GM21737 (cell line): ENCODE measurements at regions not wholly inside any gene's neighbourhood (a gene's known extent, or its start where the extent isn't known, plus 50 kb on each side); places are given as distances from the start of the nearest gene placed in this dataset.

Source experiments
- ATAC-seq: cut with Tn5 transposase; IDR thresholded peaks from one replicate; pipeline ENCODE4 v1.9.1; 2021; ENCODE audit warnings: mild to moderate bottlenecking, moderate library complexity; ENCODE audit not compliant: unreplicated experiment

GRCh38 chr5:115072266-115073064 is 97.2 kb downstream of the TRIM36 start:
- no peak for ATAC-seq

DNA sequence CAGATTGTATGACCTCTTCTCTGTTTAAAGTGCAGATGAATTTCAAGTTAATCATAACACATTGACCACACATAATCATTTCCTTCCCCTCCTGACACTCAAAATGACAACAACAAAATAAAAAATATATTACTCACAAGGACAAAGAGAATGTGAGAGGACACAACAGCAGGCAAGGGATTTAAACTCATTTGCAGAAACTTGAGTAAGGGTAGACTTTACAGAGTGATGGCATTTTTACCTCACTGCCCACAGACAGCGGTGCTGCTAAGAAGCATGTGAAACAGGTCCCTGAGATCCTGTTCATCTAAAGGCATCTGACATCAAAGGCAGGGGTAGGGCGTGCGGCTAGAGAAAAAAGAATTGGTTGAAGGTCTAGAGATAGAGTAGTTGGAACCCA is 99.0 kb downstream of the TRIM36 start:
- no peak for ATAC-seq

DNA sequence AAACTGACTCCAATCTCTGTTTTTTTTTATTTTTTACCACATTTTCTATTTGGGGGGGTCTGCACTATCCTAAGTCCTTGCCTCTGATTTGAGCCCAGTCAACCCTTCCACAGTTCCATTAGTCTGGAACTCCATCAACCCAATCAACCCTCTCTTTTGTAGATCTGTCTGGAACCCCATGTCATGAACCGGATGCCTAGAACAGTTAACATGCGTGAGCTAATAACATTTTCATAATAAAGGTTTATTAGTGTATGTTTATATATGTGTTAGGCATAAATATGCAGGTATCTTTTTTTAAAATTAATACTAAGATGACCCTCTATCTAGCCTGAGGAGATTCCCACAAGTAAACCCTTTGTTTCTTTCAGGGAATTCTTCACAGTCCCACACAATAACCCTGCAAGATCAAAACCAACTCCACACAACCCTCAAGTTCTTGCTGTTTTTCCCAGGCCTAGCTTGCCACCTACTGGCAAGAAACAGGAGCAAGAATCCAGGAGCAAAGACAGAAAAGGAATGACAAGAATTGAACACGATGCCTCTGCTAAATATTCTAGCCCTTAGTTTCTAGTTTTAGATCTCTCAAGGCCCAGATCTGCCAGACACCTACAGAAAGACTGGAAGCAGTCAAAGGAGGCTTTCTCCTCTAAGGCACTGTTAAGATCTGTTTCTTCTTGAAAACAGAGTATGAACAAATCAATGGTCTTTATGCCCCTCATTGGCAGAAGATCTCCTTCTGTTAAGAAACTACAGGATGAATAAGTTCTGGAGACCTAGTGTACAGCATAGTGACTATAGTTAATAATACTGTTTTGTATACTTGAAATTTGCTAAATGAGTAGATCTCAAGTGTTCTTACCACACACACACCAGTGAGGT is 100.4 kb downstream of the TRIM36 start:
- no peak for ATAC-seq

DNA sequence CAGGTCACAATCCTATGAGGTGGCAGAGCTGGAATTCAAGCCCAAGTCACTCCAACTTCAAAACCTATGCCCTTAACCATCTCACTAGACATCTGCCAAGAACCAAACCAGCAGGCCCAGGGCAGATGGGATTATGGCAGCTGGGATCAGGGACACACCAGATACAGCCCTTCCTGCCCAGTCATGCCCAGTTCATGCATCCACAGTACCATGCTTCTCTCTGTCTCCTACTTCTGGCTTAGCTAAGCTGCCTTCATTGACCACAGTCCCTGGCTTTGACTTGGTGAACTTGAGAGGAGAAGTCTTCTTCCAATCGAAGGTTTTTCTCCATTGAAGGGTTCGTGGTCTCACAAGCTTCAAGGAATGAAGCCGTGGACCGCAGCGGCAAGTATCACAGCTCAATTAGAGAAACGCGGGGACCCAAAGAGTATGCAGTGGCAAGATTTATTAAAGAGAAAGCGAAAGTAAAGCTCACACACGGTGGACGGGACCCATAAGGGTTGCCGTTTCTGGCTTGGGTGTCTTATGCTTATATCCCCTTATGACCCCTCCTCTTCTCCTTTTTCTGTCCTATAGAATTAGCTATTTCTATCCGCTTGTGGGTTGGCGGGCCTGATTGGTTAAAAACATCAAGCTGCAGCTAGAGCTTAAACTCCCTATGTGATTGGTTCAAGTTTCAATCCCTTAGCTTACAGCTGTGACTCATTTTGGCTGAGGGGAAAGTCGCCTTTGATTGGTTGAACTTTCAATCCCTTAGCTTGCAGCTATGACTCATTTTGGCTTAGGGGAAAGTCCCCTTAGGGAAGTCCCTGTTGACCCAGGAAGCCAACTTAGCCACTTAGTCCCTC is 101.2 kb downstream of the TRIM36 start:
- no peak for ATAC-seq

GRCh38 chr5:115064380-115064779 is 105.3 kb downstream of the TRIM36 start:
- no peak for ATAC-seq

- ATAC-seq: no peak
These were observed 115.2 kb downstream of the TRIM36 start for GRCh38 chr5:115054387-115054951.

GRCh38 chr5:115052948-115053347 is 116.8 kb downstream of the TRIM36 start:
- ATAC-seq: no peak

DNA sequence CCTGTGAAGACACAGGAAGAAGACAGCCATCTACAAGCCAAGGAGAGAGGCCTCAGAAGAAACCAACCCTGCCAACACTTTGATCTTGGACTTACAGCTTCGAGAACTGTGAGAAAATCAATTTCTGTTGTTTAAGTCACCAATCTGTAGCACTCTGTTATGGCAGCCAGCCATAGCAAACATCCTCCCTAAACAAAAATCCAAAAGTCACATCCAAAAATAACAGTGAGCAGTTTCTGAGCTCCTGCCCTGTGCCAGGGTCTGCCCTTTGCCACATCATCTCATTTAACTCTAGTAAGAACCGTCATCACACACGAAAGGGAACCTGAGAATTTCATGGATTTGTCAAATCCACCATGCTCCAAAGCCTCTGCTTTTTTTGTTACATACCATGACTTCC is 118.8 kb downstream of the TRIM36 start:
- no peak for ATAC-seq

- no peak for ATAC-seq
These were observed 135.8 kb downstream of the TRIM36 start for GRCh38 chr5:115033861-115034260.

DNA sequence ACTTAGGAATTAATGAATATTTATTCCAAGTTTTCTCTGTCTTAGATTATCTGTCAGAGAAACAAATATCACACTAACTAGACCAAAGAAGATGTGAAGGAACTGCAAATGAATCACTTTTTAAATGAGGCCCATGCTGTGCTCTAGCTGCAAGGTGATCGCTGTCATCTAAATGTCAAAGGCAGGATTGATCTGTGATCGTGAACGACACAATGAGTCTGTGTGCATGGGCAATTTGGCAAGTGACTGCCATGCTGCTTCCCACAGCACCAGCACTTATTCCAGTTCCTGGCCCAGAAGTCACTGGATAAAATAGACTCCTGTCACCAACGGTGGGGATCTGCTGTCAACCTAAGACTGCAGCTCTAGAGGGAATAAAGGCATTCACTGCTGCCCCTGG is 141.2 kb downstream of the TRIM36 start:
- no peak for ATAC-seq

GRCh38 chr5:115024922-115025321 is 144.8 kb downstream of the TRIM36 start:
- no peak for ATAC-seq

DNA sequence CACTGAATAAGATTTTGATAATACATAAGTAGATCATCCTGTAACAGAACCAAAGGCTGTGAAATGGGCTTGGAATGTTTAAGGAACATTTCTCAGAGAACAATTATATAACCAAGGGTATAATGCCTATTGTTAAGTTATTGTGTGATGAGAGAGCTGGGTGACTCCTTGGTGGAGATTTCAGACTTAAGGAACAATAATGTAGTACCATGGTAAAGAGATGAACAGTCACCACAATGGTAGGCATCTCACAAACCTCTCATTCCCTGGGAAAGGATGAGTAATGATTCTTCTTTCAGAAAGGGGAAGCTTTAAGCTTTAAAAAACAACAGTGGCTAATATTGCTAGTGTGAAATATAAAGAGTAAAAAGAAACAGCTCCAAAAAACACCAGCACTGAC is 147.4 kb downstream of the TRIM36 start:
- ATAC-seq: no peak

DNA sequence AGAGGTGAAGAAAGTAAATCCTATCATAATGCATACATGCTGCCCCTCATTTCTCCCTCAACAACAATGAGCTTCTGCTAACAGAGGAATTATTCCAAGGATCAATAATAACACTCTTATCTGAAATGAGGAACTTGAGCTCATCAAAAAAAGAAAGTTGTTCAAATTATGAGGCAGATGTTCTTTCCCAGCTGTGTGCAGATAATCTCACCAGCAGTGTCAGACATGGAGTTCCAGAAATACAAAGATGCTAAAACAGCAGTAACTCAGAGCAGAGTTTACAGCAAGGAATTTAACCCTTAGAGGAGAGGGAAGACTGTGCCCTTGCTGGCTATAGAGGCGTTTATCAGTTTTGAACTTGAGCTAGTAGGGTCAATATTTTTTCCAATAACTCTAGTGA is 153.1 kb downstream of the TRIM36 start:
- no peak for ATAC-seq

- ATAC-seq: no peak
These were observed 170.5 kb downstream of the TRIM36 start for GRCh38 chr5:114999176-114999575.

- no peak for ATAC-seq
These were observed 180.2 kb downstream of the TRIM36 start for GRCh38 chr5:114989512-114989911.

- no peak for ATAC-seq
These were observed 181.6 kb downstream of the TRIM36 start for GRCh38 chr5:114988096-114988495.

DNA sequence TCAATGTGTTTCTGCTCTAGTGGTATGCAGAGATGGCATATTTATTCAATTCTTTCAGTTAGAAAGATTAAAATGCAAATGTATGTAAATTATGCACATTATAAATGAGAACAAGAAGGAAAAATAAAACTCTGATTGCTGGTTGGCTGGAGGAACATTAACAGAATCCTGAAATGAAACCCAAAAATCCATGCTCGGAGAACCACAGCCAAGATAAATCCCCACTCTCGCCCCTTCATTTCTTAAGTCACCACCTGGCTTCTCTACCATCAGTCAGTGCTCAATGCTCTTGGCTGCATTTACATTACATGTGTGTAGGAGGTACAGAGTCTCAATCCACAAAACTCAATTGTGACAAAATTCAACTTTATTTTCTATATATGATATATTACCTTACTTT is 184.9 kb downstream of the TRIM36 start:
- ATAC-seq: no peak

- no peak for ATAC-seq
These were observed 188.6 kb downstream of the TRIM36 start for GRCh38 chr5:114981111-114981510.

- ATAC-seq: no peak
These were observed 191.6 kb downstream of the TRIM36 start for GRCh38 chr5:114977979-114978573.

GRCh38 chr5:114969482-114969881 is 200.2 kb downstream of the TRIM36 start:
- ATAC-seq: no peak
